G401 (cell line): ENCODE measurements at regions not wholly inside any gene's neighbourhood (a gene's known extent, or its start where the extent isn't known, plus 50 kb on each side); places are given as distances from the start of the nearest gene placed in this dataset.

Experiments used
- DNase-seq: peaks from one replicate; pipeline ENCODE4 v3.0.0-alpha.2; 2015; ENCODE audit warnings: low spot score
- in situ Hi-C: cut with HindIII; loops from 2 replicates; pipeline ENCODE4 v1.10.0; 2016; ENCODE audit warnings: low sequenced_read_pairs, mixed read lengths

DNA sequence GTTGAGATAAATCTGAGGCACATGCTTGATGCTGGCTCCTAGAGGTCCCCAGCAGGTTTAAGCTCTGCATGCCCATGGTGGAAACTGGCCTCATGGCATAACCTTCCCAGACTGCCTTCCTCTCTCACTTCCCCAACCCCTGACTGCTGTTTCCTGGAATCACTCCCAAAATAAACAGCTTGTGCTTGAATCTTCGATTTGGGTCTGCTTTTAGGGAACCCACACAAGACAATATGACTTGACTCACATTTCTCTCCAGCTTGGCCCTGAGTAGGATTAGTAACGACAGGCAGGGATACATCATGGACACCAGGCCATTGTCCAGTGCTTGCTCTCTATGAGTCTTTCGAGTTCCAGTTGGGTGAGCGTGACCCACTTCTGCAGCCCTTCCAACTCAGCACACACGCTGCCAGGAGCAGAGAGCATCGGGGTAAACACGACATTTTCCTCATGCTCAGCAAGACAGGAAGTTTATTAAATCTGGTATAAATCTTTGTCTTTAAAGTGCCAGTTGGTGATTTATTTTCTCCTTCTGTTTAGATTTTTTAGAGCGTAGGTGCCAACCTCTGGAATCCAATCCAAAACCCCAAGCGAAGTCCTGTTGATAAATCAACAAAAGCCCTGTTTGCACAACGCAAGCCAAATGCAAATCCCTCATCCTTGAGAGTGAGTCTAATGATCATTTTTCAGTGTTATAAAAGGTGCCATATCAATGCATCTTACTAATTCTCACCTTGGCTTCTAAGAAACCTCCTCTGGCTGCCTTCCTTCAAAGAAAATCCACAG lies 135.0 kb downstream of the FOXA2 start:
- DNase-seq = peak; percentile 28
- in situ Hi-C loops = no loop called here

DNA sequence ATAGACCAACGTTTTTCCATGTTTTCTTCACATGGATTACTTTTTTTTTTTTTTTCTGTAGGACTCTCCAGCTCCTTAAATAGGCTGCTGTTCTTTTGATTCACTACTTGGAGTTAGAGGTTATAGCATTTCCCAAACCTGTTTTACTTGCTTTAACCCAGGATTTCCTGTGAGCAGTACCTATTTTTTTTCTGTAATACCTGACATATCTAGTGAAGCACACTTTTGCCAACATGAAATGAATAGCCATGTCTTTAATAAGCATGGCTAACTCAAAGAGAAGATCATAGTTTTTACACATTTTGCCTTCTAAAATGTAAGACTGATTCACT lies 137.0 kb downstream of the FOXA2 start:
- no peak for DNase-seq
- in situ Hi-C loops = no loop called here

GRCh38 chr20:22446613-22447446 lies 137.5 kb downstream of the FOXA2 start:
- DNase-seq = no peak
- in situ Hi-C loops = no loop called here

- in situ Hi-C loops = no loop called here
These were observed 142.1 kb downstream of the FOXA2 start for GRCh38 chr20:22442318-22442717.

GRCh38 chr20:22438926-22439325 lies 145.4 kb downstream of the FOXA2 start:
- in situ Hi-C loops = no loop called here
- no peak for DNase-seq

More at GRCh38 chr20:22442318-22442717, 142.1 kb downstream of the FOXA2 start:
- no peak for DNase-seq

DNA sequence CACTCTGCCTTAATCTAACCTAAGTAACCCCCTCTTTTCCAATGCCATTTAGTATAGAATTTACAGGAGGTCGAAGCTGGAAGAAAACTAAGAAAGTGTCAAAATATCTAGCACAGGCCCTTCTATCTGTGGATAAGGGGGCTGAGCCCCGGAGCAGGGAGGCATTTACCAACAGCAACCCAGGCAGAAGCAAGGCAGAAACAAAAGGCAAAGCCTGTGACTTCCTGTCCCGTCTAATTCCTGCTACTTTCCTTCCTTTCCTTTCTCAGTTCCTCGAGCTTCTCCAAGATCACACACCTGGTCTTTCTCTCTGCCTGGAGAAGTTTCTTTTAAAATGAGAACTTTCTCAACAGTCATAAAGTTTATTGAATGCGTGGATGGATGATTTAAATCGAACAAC lies 146.0 kb downstream of the FOXA2 start:
- in situ Hi-C loops = no loop called here

GRCh38 chr20:22437354-22437753 lies 147.0 kb downstream of the FOXA2 start:
- no peak for DNase-seq
- in situ Hi-C loops = no loop called here

More for the DNA sequence above, 146.0 kb downstream of the FOXA2 start:
- DNase-seq = no peak

DNA sequence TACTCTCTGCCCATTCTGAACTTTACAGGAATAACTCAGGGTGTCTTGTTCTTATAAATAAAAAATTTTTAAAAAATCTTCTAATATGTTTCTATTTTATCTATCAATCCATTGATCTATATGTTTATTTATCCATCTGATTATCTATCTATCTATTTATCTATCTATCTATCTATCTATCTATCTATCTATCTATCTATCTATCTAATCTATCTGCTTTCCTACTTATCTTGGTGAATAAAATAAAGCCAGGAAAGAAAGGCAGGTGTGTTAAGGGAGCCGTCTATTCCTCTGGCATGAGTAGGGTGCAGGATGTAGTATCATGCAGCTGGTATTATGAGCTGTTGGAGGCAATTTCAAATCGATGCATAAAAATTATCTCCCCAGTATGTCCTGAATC lies 153.0 kb downstream of the FOXA2 start:
- in situ Hi-C loops = no loop called here
- no peak for DNase-seq

GRCh38 chr20:22430746-22431168 lies 153.6 kb downstream of the FOXA2 start:
- DNase-seq = no peak
- in situ Hi-C loops = no loop called here

DNA sequence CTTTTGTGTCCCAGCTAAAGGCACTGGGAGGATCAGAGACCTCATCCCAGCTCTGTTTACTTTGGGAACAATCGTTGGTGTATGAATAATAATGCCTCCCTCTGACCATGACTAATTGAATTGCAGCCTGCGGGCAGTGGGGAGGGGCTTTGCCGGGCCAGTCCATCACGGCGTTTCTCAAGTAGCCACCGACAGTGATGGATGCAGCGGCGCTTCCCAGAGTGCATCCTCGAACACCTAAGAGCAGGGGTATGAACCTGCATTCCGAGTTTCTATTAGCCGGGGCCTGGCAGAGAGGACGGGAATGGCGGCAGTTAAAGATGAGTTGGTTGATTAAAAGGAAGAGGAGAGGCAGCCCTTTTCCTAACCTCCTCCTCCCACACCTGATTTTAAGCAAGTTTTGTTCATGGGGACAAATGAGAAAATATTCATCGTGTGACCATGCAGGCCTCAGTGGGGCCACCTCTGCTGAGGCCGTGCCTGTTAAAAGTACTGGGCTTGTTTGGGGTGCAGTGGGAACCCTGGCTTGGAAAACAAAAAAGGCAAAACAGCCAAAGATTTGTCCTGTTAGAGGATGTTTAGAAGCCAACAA lies 154.1 kb downstream of the FOXA2 start:
- DNase-seq = no peak
- in situ Hi-C loops = no loop called here

- DNase-seq = no peak
- in situ Hi-C loops = no loop called here
These were observed 154.9 kb downstream of the FOXA2 start for GRCh38 chr20:22429175-22430153.

DNA sequence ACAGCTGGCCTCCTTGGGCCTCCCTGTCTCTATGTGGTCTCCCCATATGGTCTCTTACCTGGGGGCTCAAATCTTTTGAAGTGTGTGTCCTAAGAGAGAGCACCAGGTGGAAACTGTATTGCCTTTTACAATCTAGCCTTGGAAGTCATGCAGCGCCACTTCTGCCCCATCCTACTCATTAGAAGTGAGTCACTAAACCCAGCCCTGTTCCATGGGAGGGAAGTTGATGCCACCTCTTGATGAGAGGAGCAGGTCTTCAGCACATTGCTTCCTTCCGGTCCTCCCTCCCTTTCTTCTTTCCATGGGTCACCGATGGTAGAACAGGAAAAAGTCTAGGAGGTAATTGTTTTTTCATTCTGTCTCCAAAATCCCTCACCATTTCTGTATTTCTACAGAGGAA lies 156.3 kb downstream of the FOXA2 start:
- DNase-seq = no peak
- in situ Hi-C loops = no loop called here

DNA sequence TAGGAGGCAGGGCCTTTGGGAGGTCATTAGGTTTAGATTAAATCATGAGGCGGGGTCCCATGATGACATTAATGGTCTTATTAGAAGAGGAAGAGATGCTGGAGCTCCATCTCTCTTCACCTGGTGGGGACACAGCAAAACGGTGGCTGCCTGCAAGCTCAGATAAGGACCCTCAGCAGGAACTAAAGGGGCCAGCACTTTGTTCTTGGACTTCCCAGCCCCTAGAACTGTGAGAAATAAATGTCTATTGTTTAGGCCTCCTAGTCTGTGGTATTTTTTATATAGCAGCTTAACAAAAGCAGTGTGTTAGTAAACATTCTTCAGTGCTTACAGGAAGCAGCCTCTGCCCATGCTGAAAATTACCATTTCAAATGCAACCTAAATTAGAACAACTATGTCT lies 157.6 kb downstream of the FOXA2 start:
- in situ Hi-C loops = no loop called here
- no peak for DNase-seq

DNA sequence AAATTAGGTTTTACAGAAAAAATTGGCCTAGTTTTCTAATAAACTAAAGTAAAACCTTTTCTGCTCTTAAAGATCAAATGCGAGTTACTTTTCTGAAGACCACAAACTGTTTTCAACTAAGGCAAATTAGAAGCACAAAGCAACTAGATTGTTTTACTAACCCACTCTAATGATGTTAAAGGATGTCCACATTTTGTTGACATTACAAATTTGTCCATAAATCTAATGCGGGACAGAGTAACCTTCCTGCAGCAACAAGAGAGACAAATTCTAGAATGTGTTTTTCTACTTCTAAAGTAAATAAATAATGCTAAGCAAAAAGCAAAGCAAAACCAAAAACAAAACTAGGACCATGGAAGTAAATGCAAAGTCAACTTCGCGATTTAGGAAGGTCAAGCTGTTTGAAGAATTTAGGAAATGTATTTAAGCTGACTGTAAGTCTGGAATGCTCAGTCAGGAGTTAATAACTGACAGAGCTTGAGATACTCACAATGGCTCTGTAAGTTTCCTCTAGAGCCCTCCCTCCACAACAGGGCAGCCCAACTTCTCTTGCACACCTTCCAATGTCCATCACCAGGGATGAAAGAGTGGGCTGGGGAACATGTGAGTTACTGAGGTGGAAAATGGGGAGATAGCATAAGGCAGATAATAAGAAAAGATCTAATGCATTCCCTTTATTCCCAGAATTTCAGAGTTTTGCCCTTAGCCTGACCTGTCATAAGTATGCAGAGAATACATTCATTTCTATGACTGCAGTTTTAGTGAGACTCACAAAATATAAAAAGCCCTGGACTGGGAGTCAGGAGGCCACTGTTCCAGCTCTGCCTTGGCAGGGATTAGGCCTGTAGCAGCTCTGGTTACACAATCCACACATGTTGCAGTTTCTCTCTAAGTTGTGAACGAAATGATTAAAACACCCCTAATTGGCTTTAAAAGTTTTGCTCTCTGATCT lies 158.8 kb downstream of the FOXA2 start:
- in situ Hi-C loops = no loop called here
- DNase-seq = no peak

- in situ Hi-C loops = no loop called here
- DNase-seq = no peak
These were observed 161.1 kb downstream of the FOXA2 start for GRCh38 chr20:22423190-22423832.

- in situ Hi-C loops = no loop called here
- DNase-seq = no peak
These were observed 164.2 kb downstream of the FOXA2 start for GRCh38 chr20:22420116-22420598.

DNA sequence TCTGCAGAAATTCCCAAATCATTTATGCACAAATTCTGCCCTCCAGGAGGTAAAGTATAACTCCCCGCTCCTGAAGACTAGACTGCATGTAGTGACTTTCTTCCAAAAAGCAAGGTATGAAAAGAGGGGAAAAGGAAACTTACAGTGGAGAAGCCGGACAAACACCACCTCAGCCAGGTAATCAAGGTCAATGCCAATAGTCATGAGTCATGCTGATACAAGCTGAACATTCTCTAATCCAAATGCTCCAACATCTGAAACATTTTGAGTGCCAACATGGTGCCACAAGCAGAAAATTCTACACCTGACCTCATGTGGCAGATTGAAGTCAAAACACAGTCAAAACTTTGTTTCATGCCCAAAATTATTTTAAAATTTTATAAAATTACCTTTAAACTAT lies 165.6 kb downstream of the FOXA2 start:
- DNase-seq = no peak
- in situ Hi-C loops = no loop called here
